IMR-90 (cell line): ENCODE measurements at regions not wholly inside any gene's neighbourhood (a gene's known extent, or its start where the extent isn't known, plus 50 kb on each side); places are given as distances from the start of the nearest gene placed in this dataset.
A peak's percentile ranks its signal among the peaks of the same experiment; 100 is the strongest.

Experiments used
- ATAC-seq: fragments of 200-7000 bp; cut with Tn5 transposase; 2 replicates; pipeline ENCODE4 v1.9.1; 2020; ENCODE audit warnings: low read depth, mild to moderate bottlenecking, moderate library complexity
- BruUV-seq: library from RNA; stranded (reverse); fragments of 400-500 nt; replicated peaks from 2 replicates; lab custom pipeline; 2021; lab: Mats Ljungman, UMichigan
- CTCF ChIA-PET: fragments of 300-600 bp; formaldehyde crosslinking; extraction: SDS; loops from one replicate; lab custom pipeline; 2021; ENCODE audit warnings: antibody characterized with exemption; lab: Yijun Ruan, JAX
- POLR2A ChIA-PET: fragments of 300-600 bp; sonication (Branson Sonifier 250); formaldehyde crosslinking; loops from one replicate; lab custom pipeline; 2022; ENCODE audit warnings: antibody characterized with exemption; ENCODE audit not compliant: unreplicated experiment; lab: Charles Lee
- DNase-seq: peaks from one replicate; pipeline ENCODE4 v3.0.0; 2013
- H2AFZ ChIP-seq: replicated peaks from 2 replicates; pipeline ENCODE3; 2013; ENCODE audit warnings: low read length, mild to moderate bottlenecking; ENCODE audit not compliant: poor library complexity
- H2AK5ac ChIP-seq: 2 replicates; pipeline ENCODE4 v1.6.1; 2013; ENCODE audit warnings: low read depth, low read length, inconsistent platforms
- H2AK9ac ChIP-seq: replicated peaks from 2 replicates; pipeline ENCODE3; 2013; ENCODE audit warnings: mild to moderate bottlenecking, low read depth, low read length, moderate library complexity; ENCODE audit not compliant: poor library complexity
- H2BK120ac ChIP-seq: 2 replicates; pipeline ENCODE4 v1.6.1; 2013; ENCODE audit warnings: low read depth, low read length, inconsistent platforms
- H2BK15ac ChIP-seq: 3 replicates; pipeline ENCODE4 v1.6.1; 2013; ENCODE audit warnings: low read depth, low read length, inconsistent platforms
- H2BK20ac ChIP-seq: 2 replicates; pipeline ENCODE4 v1.6.1; 2013; ENCODE audit warnings: low read depth, mild to moderate bottlenecking, inconsistent platforms, low read length, moderate library complexity
- H2BK5ac ChIP-seq: 2 replicates; pipeline ENCODE4 v1.6.1; 2013; ENCODE audit warnings: mild to moderate bottlenecking, low read depth, low read length, inconsistent platforms; ENCODE audit not compliant: poor library complexity, severe bottlenecking
- H3K14ac ChIP-seq: replicated peaks from 2 replicates; pipeline ENCODE4 v1.6.1; 2013; ENCODE audit warnings: low read depth, low read length, inconsistent platforms
- H3K18ac ChIP-seq: 2 replicates; pipeline ENCODE4 v1.6.1; 2013; ENCODE audit warnings: low read depth, low read length, control low read depth
- H3K23ac ChIP-seq: 2 replicates; pipeline ENCODE4 v1.6.1; 2013; ENCODE audit warnings: low read depth, low read length, inconsistent platforms
- H3K27ac ChIP-seq: 2 replicates; pipeline ENCODE4 v1.5.1; 2013; ENCODE audit warnings: mild to moderate bottlenecking, control low read depth, low read length; ENCODE audit not compliant: insufficient read depth
- H3K27me3 ChIP-seq: 2 replicates; pipeline ENCODE4 v1.6.1; 2013; ENCODE audit warnings: low read length; ENCODE audit not compliant: control insufficient read depth, insufficient read depth
- H3K36me3 ChIP-seq: 2 replicates; pipeline ENCODE4 v1.6.1; 2013; ENCODE audit warnings: low read length, mixed read lengths; ENCODE audit not compliant: control insufficient read depth, insufficient read depth
- H3K4ac ChIP-seq: 2 replicates; pipeline ENCODE4 v1.6.1; 2013; ENCODE audit warnings: low read depth, low read length, inconsistent platforms
- H3K4me1 ChIP-seq: 2 replicates; pipeline ENCODE4 v1.6.1; 2013; ENCODE audit warnings: low read length, mixed read lengths; ENCODE audit not compliant: control insufficient read depth, insufficient read depth
- H3K4me2 ChIP-seq: 2 replicates; pipeline ENCODE4 v1.6.1; 2013; ENCODE audit warnings: low read depth, mild to moderate bottlenecking, control low read depth, low read length, moderate library complexity
- H3K4me3 ChIP-seq: 2 replicates; pipeline ENCODE4 v1.5.1; 2013; ENCODE audit warnings: low read depth, mild to moderate bottlenecking, control low read depth, low read length, moderate library complexity; ENCODE audit not compliant: insufficient read depth
- H3K56ac ChIP-seq: 2 replicates; pipeline ENCODE4 v1.6.1; 2013; ENCODE audit warnings: low read length, inconsistent platforms; ENCODE audit not compliant: insufficient read depth; ENCODE audit errors: extremely low read depth
- H3K79me1 ChIP-seq, 2 experiments: 2 replicates each; pipeline ENCODE4 v1.6.1; 2013; ENCODE audit warnings: low read length in 2 of 2, inconsistent platforms in 1 of 2, low read depth in 1 of 2
- H3K9ac ChIP-seq: 2 replicates; pipeline ENCODE4 v1.6.1; 2013; ENCODE audit warnings: low read depth, low read length, control low read depth
- H3K9me1 ChIP-seq: 2 replicates; pipeline ENCODE4 v1.6.1; 2013; ENCODE audit warnings: low read length, inconsistent platforms; ENCODE audit not compliant: insufficient read depth
- H3K9me3 ChIP-seq: 2 replicates; pipeline ENCODE4 v1.6.1; 2013; ENCODE audit warnings: low read length; ENCODE audit not compliant: control insufficient read depth, insufficient read depth
- H4K20me1 ChIP-seq: 2 replicates; pipeline ENCODE4 v1.6.1; 2013; ENCODE audit warnings: low read length, inconsistent platforms; ENCODE audit not compliant: insufficient read depth
- H4K5ac ChIP-seq: 2 replicates; pipeline ENCODE4 v1.6.1; 2013; ENCODE audit warnings: mild to moderate bottlenecking, low read depth, low read length, control low read depth
- H4K8ac ChIP-seq, 2 experiments: 2 replicates each; pipeline ENCODE4 v1.6.1; 2013; ENCODE audit warnings: low read depth in 2 of 2, low read length in 2 of 2, control low read depth in 1 of 2, inconsistent platforms in 1 of 2
- H4K91ac ChIP-seq: 2 replicates; pipeline ENCODE4 v1.6.1; 2013; ENCODE audit warnings: low read depth, low read length, inconsistent platforms; ENCODE audit not compliant: insufficient read depth
- CEBPB ChIP-seq: IDR thresholded peaks from 2 replicates; pipeline ENCODE4 v1.6.1; 2012; ENCODE audit warnings: low read depth, low read length, improper control_type of control experiment
- CTCF ChIP-seq: conservative IDR thresholded peaks from 2 replicates; pipeline ENCODE4 v1.5.1; 2012; ENCODE audit warnings: mild to moderate bottlenecking, low read depth, low read length, improper control_type of control experiment
- MAZ ChIP-seq: IDR thresholded peaks from 2 replicates; pipeline ENCODE4 v1.6.1; 2012; ENCODE audit warnings: low read depth, mild to moderate bottlenecking, low read length, improper control_type of control experiment, moderate library complexity, borderline replicate concordance
- WGBS, 2 experiments: methylation state at CpG; one replicate each; pipeline versions ENCODE4 v1.1.5 to v1.1.7; 2013; ENCODE audit warnings: missing lambda C conversion rate in 2 of 2; ENCODE audit not compliant: insufficient read length in 1 of 2; ENCODE audit errors: extremely low coverage in 2 of 2; 5-methylcytosine and 5-hydroxymethylcytosine counted together
- dilution Hi-C: fragments of 300-500 bp; cut with HindIII; formaldehyde crosslinking; loops from one replicate; pipeline ENCODE4 v1.14.3; 2018; ENCODE audit warnings: low sequenced_read_pairs; ENCODE audit not compliant: unreplicated experiment
- in situ Hi-C: fragments of 300-500 bp; cut with MboI; formaldehyde crosslinking; loops from 3 replicates; pipeline ENCODE4 v1.14.3; 2019; ENCODE audit warnings: low sequenced_read_pairs, inconsistent platforms, mixed read lengths
- intact Hi-C: fragments of 100-400 bp; cut with micrococcal nuclease; formaldehyde crosslinking; loops from 2 replicates; pipeline ENCODE4 v1.10.0; 2022

- H2BK120ac ChIP-seq = no peak overlapping the region
- H3K9me3 ChIP-seq = no peaks in the 10 kb centered on the region
- H3K4me2 ChIP-seq = peak overlapping the region; percentile 32
- H2BK15ac ChIP-seq = no peak overlapping the region
- H3K18ac ChIP-seq = no peak overlapping the region
- POLR2A ChIA-PET = interaction anchor here (0.6 kb wide), 1 partner anchor 130 kb away, joined by 3 read pairs; no protein-coding TSS in a partner anchor
- in situ Hi-C loops = no loop called here
- no peaks in the 10 kb centered on the region for H3K36me3 ChIP-seq
- peak; percentile 19 for DNase-seq
- H3K27ac ChIP-seq = no peak overlapping the region
- intact Hi-C loops = loop anchor here (10.0 kb wide), 1 partner anchor 305 kb away; the partner anchor contains the start of gene FAT4
- no TSS peak for BruUV-seq
- no peak for TF ChIP-seq CTCF
- no peak for TF ChIP-seq MAZ
- no peak for TF ChIP-seq CEBPB
- H2AFZ ChIP-seq = no peak overlapping the region
- no peaks in the 10 kb centered on the region for H3K9me1 ChIP-seq
- H3K4ac ChIP-seq = no peak overlapping the region
- no peak overlapping the region for H4K91ac ChIP-seq
- H2BK5ac ChIP-seq = no peak overlapping the region
- H3K14ac ChIP-seq = peak overlapping the region; percentile 34; the same call in 1 of the 2 replicates
- CTCF ChIA-PET = interaction anchor here (0.6 kb wide), 1 partner anchor 307 kb away, joined by 3 read pairs; no protein-coding TSS in a partner anchor
- no peak overlapping the region for H3K23ac ChIP-seq
- no peak overlapping the region for H3K4me3 ChIP-seq
- no peak overlapping the region for H2AK9ac ChIP-seq
- H4K8ac ChIP-seq = no peak overlapping the region
- ATAC-seq = peak; percentile 64
- no peak overlapping the region for H3K9ac ChIP-seq
- H3K4me1 ChIP-seq = peaks cover 3% of the 10 kb centered on the region; the same call in 1 of the 2 replicates
- dilution Hi-C loops = no loop called here
- no peaks in the 10 kb centered on the region for H3K27me3 ChIP-seq
- no peaks in the 10 kb centered on the region for H3K79me1 ChIP-seq
- no peak overlapping the region for H2AK5ac ChIP-seq
- no peaks in the 10 kb centered on the region for H4K20me1 ChIP-seq
- whole genome bisulfite sequencing, 2 experiments = no CpG with 5 or more reads among the region's 3 CpGs
- no peak overlapping the region for H4K5ac ChIP-seq
- H2BK20ac ChIP-seq = no peak overlapping the region
- no peak overlapping the region for H3K56ac ChIP-seq
Measured at GRCh38 chr4:125620066-125620860, 305.5 kb downstream of the FAT4 start.
